ENCODE measurements at regions not wholly inside any gene's neighbourhood (a gene's known extent, or its start where the extent isn't known, plus 50 kb on each side); places are given as distances from the start of the nearest gene placed in this dataset.

DNA sequence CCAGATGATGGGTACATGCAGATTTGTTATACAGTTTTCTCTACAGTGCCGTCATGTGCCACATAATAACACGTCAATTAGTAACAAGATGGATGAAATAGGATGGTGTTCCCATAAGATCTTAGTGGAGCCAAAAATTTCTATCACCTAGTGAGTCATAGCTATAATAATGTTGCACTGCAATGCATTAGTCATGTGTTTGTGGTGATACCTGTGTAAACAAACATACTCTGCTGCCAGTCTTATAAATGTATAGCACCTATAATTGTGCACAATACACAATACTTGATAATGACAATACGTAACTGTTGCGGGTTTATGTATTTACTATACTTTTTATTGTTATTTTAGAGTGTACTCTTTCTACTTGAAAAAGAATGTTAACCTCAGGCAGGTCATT, 865.4 kb downstream of the MAT2B start:
- no peak for DNase-seq (ENCODE audit: extremely low read depth, low read depth)
- no peak overlapping the region for H3K4me3 ChIP-seq (replicated peaks; ENCODE audit: low read depth, low read length)
- TF ChIP-seq, protein P1, sequence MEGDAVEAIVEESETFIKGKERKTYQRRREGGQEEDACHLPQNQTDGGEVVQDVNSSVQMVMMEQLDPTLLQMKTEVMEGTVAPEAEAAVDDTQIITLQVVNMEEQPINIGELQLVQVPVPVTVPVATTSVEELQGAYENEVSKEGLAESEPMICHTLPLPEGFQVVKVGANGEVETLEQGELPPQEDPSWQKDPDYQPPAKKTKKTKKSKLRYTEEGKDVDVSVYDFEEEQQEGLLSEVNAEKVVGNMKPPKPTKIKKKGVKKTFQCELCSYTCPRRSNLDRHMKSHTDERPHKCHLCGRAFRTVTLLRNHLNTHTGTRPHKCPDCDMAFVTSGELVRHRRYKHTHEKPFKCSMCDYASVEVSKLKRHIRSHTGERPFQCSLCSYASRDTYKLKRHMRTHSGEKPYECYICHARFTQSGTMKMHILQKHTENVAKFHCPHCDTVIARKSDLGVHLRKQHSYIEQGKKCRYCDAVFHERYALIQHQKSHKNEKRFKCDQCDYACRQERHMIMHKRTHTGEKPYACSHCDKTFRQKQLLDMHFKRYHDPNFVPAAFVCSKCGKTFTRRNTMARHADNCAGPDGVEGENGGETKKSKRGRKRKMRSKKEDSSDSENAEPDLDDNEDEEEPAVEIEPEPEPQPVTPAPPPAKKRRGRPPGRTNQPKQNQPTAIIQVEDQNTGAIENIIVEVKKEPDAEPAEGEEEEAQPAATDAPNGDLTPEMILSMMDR (IDR thresholded peaks at IDR 0.05; ENCODE audit: low read depth, low read length, missing control alignments): no peak

- no peak overlapping the region for H3K4me3 ChIP-seq (replicated peaks; ENCODE audit: low read depth, low read length)
- TF ChIP-seq, protein P1 (IDR thresholded peaks at IDR 0.05; ENCODE audit: low read depth, low read length, missing control alignments): no peak
- DNase-seq (ENCODE audit: extremely low read depth, low read depth): no peak
Observed at GRCh38 chr5:164372892-164373291, 867.5 kb downstream of the MAT2B start.

- H3K4me3 ChIP-seq (replicated peaks; ENCODE audit: low read depth, low read length): no peak overlapping the region
- TF ChIP-seq, protein P1 (IDR thresholded peaks at IDR 0.05; ENCODE audit: low read depth, low read length, missing control alignments): no peak
- DNase-seq (ENCODE audit: extremely low read depth, low read depth): no peak
Observed at GRCh38 chr5:164373876-164374275, 868.5 kb downstream of the MAT2B start.

GRCh38 chr5:164375051-164375450, 869.6 kb downstream of the MAT2B start:
- DNase-seq (ENCODE audit: extremely low read depth, low read depth): no peak
- TF ChIP-seq, protein P1 (IDR thresholded peaks at IDR 0.05; ENCODE audit: low read depth, low read length, missing control alignments): no peak
- H3K4me3 ChIP-seq (replicated peaks; ENCODE audit: low read depth, low read length): no peak overlapping the region

GRCh38 chr5:164376843-164377242, 871.4 kb downstream of the MAT2B start:
- no peak overlapping the region for H3K4me3 ChIP-seq (replicated peaks; ENCODE audit: low read depth, low read length)
- TF ChIP-seq, protein P1 (IDR thresholded peaks at IDR 0.05; ENCODE audit: low read depth, low read length, missing control alignments): no peak
- no peak for DNase-seq (ENCODE audit: extremely low read depth, low read depth)

- no peak for DNase-seq (ENCODE audit: extremely low read depth, low read depth)
- TF ChIP-seq, protein P1 (IDR thresholded peaks at IDR 0.05; ENCODE audit: low read depth, low read length, missing control alignments): no peak
Observed at GRCh38 chr5:164377746-164378145, 872.3 kb downstream of the MAT2B start.

GRCh38 chr5:164383662-164384061, 878.2 kb downstream of the MAT2B start:
- no peak for DNase-seq (ENCODE audit: extremely low read depth, low read depth)
- TF ChIP-seq, protein P1 (IDR thresholded peaks at IDR 0.05; ENCODE audit: low read depth, low read length, missing control alignments): no peak
- H3K4me3 ChIP-seq (replicated peaks; ENCODE audit: low read depth, low read length): no peak overlapping the region

More at GRCh38 chr5:164377746-164378145, 872.3 kb downstream of the MAT2B start:
- H3K4me3 ChIP-seq (replicated peaks; ENCODE audit: low read depth, low read length): no peak overlapping the region
